ENCODE measurements at regions not wholly inside any gene's neighbourhood (a gene's known extent, or its start where the extent isn't known, plus 50 kb on each side); places are given as distances from the start of the nearest gene placed in this dataset.
A peak's percentile ranks its signal among the peaks of the same experiment; 100 is the strongest.

DNA sequence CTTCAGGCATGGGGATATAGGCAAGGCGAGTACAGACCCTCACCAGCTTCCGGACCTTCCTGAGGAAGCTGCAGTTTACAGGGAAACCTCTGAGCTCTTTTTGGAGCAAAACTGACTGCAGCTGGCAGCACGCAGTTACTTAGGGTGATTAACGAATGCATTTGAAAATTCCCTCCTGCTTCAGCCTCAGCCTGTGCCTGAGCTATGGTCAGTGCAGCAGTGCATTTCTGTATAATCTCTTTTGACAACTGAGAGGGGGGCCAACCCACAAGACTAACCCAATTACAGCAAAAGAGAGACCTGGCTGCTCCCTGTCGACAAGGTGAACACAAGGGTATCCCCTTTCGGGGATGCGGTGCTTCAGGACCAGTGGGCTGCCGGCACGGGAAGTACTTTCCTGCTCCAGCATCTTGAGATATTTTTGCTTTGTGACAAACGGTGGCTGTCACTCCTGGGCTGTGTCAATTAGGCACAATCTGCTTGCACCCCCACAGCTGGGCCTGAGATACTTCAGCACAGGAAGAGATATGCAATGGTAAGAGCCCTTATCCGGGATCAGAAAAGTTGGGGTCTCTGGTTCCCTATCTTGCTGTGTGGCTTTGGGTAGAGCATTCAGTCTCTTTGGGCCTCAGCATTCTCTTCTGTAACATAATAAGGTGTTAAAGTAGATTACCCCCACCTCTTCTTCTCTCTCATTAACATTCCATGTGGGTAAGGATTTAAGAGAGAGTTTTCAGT is 141.0 kb downstream of the TMEM17 start:
- no peak for DNase-seq

DNA sequence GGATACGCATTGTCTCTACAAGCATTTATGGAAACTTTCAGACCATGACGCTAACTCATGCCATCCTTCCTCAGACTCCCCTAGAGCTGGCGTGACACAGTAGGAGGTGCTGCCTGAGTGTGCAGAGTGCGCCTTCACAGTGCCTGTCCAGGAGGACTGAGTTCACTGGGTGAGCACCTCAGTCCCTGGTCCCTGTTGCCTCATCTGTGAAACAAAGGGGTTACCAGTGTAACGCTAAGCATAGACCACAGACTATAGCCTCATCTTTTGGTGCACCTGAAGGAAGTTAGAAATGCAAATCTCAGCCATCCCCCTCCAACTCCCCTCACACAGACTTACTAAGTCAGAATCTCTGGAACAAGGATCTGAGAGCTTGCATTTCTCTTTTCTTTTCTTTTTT is 142.8 kb downstream of the TMEM17 start:
- no peak for DNase-seq

DNA sequence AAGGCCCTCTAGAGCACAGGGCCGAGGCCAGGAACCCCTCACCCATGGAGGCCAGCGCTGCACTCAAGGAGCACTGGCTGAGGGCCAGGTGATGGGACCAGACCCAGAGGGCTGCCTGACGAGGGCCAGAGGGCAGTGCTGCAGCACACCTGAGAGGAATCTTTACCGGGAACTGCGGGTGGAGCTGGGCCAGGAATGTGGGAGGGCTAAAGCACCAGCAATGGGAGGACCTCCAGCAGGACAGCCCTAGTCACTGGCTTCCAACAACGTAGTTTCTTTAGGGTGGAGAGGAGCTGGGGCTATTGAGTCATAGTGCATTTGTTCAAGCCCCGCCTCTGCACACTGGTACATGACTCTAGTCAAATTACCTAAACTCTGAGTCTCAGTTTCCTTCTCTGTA is 143.4 kb downstream of the TMEM17 start:
- DNase-seq: no peak

DNA sequence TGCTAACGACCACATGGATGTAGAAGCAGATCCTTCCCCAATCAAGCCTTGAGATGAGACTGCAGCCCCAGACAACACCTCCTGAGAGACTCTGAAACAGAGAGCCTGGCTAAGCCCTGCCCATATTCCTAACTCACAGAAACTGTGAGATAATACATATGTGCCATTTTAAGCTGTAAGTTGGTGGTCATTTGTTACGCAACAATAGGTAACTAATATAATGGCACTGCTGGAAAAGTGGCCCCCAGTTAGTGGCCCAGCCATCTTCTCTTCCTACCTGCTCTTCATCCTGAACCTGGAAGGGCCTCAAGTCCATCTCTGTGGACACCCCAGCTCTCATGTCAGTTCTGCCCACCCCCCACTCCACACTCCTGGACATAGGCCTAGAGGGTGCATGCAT is 144.0 kb downstream of the TMEM17 start:
- no peak for DNase-seq

DNA sequence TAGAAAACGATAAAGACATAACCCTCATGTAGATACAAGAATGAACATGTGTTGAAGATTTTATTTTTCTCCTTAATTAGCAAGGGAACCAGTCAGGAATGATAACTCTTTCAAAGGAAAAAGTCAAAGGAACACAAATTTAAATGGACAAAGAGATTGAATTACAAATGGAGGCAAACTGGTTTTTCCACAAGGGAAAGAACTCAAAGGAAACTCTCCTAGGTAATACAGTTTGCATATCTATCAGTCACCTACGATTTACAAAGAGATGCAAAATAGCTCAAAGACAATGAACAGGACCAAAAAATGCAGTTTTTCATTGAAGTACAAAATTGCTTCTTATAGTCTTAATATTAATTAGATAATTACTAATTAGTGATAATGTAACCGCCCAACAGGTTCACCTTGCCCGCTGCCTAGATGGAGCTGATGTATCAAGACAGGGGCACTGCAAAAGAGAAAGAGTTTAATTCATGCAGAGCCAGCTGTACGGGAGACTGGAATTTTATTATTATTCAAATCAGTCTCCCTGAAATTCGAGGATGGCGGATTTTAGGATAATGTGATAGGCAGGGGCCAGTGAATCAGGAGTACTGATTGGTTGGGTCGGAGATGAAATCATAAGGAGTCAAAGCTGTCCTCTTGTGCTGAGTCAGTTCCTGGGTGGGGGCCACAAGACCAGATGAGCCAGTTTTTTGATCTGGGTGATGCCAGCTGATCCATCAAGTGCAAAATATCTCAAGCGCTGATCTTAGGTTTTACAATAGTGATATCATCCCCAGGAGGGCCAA is 151.0 kb downstream of the TMEM17 start:
- no peak for DNase-seq

DNA sequence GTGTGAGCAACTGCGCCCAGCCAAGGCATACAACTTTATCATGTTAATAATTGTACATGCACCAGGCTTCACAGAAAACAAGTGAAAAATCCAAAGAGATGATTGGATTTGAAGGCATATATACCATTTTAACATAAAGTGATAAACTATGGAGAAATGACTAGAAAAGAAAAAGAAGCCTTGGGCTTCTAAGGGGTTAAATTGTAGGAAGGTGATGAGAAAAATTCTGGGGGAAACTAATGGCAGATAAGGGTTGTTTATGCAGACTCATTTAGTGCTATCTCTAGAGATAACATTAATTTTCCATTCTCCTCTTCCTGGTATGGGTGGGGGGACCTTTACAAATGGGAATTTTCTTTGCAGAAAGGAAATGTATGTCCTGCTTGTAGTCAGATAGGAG is 154.0 kb downstream of the TMEM17 start:
- DNase-seq: no peak

GRCh38 chr2:62349788-62350187 is 153.9 kb downstream of the B3GNT2 start:
- DNase-seq: no peak

DNA sequence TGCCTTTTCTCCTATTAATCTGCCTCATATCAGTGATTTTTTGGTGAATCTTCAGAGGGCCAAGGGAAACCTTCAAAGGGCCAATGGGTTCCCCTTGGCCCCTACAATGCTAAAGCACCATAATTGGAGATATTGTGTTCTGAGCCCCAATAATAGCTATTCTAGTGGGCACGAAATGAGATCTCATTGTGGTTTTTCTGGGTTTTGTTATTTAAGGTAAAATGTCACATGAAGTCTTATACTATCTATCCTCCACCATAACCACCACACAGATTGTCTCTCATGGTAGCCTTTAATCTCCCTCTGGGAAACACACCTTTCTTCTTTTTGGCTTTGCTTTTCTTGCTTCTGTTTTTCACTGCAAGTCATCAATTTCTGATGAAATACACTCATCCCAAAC is 152.8 kb downstream of the B3GNT2 start:
- no peak for DNase-seq

DNA sequence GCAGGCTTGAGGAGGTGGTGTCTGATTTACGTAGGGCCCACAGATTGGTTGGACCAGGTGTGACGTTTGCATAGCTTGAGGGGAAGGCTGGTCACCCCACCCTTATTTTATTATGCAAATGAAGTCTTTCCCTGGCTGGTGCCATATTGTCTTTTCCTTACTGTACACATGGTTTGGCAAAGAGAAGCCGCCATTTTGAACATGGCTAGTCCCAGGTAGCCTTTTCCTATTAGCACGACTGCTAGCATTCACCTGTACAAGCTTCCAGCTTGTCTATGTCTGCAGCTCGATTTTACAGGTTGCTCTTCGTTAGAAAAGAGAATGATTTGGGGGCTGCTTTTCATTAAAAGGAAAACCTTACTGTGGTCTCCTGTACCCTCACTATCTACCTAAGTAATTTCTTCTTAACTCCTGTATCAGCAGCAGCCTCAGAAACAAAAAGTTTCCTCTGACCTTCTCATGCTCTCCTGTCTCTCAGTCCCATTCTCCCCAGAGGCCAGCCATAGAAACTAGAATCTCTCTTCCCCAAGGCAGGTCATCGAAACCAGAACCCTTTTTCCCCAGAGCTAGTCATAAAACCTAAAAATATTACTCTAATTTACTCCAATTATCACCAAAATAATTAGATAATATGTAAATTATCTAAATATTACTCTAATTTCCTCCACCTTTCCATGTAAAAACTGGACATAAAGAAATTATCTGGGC is 151.8 kb downstream of the B3GNT2 start:
- DNase-seq: no peak

GRCh38 chr2:62344472-62344871 is 148.6 kb downstream of the B3GNT2 start:
- DNase-seq: peak; percentile 27

DNA sequence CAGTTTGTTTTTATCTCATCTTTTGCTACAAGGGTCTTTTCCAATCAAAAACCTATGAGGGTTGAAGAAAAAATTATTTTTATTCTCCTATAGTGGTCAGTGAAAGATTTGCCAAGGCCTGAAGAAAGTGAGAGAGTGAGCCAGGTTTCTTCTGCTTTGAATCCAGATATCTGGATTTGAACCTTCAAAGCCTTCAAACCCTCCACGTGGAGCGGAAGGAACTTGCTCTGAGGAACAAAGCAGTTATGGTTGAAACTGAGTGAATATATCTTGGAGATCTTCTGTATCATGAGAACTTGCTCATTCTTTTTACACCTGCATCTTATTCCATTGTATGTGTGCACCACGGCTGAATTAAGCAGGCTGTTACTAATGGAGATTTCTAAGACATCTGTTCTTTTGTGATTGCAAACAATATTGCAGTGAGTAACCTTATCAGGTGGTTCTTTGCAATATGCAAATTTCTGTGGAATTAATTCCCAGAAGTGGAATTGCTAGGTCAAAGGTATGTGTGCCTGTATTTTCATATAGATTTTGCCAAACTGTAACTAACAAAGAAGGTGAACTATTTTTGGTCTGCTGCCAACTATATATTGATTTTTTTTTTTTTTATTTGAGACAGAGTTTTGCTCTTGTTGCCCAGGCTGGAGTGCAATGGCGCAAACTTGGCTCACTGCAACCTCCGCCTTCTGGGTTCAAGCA is 147.9 kb downstream of the B3GNT2 start:
- no peak for DNase-seq

- DNase-seq: no peak
Observed at GRCh38 chr2:62343206-62343605, 147.3 kb downstream of the B3GNT2 start.

DNA sequence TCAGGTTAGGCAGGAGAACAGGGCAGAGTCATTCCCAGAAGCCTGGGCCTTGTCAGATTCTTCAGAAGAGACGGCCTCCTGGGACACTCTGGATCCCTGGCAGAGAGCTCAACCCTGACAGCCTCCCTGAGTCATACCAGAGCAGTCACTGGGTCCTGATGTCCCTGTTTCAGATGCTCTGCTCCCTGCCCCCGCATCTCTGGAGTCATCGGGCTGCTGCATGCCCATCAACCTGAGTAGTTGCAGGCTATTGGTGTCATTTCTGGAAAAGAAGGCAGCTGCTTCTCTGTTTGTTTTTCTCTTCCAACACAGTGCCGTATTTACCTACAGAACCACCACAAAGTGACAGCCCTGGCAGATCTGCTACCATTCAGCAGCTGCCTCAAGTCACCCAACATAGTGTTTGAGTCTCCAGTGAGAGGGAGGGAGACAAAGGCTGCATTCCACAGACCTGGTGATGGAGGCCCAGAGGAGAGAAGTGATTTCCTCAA is 145.1 kb downstream of the B3GNT2 start:
- peak; percentile 90 for DNase-seq

DNA sequence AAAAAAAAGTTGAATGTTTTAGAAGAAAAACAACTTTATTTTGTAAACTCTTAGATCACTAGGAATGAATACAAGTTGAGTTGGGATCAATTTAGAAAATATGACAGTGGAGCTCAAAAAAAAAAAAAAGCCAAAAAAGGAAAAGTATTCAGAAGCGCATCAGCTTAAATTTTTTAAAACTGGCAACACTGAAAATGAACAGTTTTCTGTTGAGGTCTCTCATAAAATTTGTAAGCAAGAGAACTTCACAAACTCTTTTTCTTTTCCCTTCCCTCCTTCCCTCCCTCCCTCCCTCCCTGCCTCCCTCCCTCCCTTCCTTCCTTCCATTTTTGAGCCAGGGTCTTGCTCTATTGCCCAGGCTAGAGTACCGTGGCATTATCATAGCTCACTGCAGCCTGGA is 143.9 kb downstream of the B3GNT2 start:
- no peak for DNase-seq

- no peak for DNase-seq
Observed at GRCh38 chr2:62339413-62339812, 143.5 kb downstream of the B3GNT2 start.

DNA sequence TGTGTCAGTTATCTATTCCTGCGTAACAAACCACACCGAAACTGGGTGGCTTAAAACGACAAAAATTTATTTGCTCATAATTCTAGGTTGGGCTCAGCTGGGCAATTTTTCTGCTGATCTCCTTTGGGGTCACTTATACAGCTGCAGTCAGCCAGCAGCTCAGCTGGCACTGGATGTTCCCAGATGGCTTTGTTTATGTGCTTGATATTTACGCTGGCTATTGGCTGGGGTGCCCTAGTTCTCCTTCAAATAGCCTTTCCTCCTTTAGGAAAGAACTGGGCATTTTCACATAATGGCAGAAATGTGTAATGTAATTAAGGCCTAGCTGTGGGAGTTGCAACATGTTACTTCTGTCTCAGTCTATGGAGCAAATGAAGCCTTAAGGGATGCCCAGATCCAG is 142.2 kb downstream of the B3GNT2 start:
- no peak for DNase-seq

DNA sequence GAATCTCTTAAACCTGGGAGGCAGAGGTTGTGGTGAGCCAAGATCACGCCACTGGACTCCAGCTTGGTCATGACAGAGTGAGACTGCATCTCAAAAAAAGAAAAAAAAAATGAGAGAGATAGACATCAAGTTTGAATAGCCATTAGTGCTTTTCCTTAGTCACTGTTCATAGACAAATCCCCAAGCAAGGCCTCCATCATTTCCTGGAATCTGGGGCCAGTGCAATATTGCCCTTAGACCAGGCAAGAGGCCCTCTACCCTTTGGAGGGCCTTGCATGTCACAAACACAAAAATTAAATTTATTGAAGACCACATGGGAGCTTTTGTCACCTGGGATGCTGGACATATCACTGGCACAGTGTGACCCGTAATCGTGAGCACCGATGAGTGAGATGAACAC is 141.5 kb downstream of the B3GNT2 start:
- DNase-seq: no peak

- no peak for DNase-seq
Observed at GRCh38 chr2:62335612-62336011, 139.7 kb downstream of the B3GNT2 start.

GRCh38 chr2:62334440-62335058 is 138.6 kb downstream of the B3GNT2 start:
- DNase-seq: no peak

GRCh38 chr2:62334009-62334408 is 138.1 kb downstream of the B3GNT2 start:
- DNase-seq: peak; percentile 50

DNA sequence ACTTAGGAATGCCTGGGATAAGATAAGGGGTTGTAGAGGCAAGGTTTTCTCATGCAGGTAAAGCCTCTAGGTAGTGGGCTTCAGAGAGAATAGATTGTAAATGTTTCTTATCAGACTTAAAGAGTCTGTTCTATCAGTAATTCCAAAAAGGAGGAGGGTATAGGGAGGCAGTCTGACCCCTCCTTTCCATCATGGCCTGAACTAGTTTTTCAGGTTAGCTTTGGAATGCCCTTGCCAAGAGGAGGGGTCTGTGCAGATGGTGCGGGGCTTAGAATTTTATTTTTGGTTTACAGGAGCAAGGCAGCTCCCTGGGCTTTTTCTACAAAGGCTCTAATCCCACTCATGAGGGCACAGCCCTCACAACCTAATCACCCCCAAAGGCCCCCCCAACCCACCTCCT is 135.0 kb downstream of the B3GNT2 start:
- DNase-seq: no peak

DNA sequence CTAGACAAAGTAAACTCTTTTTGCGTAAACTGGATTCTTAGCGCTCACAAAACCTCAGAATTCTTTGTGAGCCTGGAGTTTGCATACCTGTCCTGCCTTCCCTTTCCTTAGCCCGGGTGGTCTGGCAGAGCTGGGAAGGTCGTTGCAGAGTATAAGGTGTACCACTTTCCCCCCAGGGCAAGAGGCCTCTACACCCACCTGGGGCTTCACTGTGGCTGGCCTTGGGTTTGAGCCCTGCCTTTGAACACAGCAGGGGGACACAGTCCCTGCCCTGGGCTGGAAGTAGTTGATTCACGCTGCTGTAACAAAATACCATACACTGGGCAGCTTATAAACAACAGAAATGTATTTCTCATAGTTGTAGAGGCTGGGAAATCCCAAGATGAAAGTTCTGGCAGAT is 133.9 kb downstream of the B3GNT2 start:
- no peak for DNase-seq

- DNase-seq: no peak
Observed at GRCh38 chr2:62326735-62327134, 130.8 kb downstream of the B3GNT2 start.
